HepG2 (cell line): ENCODE measurements at regions not wholly inside any gene's neighbourhood (a gene's known extent, or its start where the extent isn't known, plus 50 kb on each side); places are given as distances from the start of the nearest gene placed in this dataset.

Experiments used
- ATAC-seq: fragments of 200-7000 bp; cut with Tn5 transposase; 3 replicates; pipeline ENCODE4 v1.9.1; 2020; ENCODE audit warnings: mild to moderate bottlenecking, moderate library complexity
- BruUV-seq: library from RNA; stranded (reverse); fragments of 400-500 nt; replicated peaks from 2 replicates; lab custom pipeline; 2021; lab: Mats Ljungman, UMichigan
- CTCF ChIA-PET: fragments of 300-600 bp; formaldehyde crosslinking; extraction: SDS; loops from one replicate; lab custom pipeline; 2021; ENCODE audit warnings: low total read pairs, inconsistent platforms, low intra/inter-chr PET ratio; lab: Yijun Ruan, JAX
- POLR2A ChIA-PET: fragments of 350-600 bp; sonication (Branson Sonifier 250); formaldehyde crosslinking; loops from one replicate; lab custom pipeline; 2020; ENCODE audit warnings: antibody characterized with exemption, inconsistent platforms; lab: Yijun Ruan, JAX
- DNase-seq: peaks from one replicate; pipeline ENCODE4 v3.0.0-alpha.2; 2015; ENCODE audit warnings: low spot score
- FAIRE-seq: peaks from 3 replicates; lab custom pipeline; 2011; peaks lifted over from hg19 to GRCh38; lab: Jason Lieb, UNC
- H2AFZ ChIP-seq: one replicate; pipeline ENCODE4 v1.6.1; 2011; ENCODE audit warnings: low read length, inconsistent platforms
- H3K27ac ChIP-seq: fragments of 300-600 bp; 3 replicates; pipeline ENCODE4 v1.8.0; 2011; ENCODE audit warnings: mixed run types, mild to moderate bottlenecking, mixed read lengths, low read length, inconsistent platforms; ENCODE audit not compliant: insufficient read depth; ENCODE audit errors: extremely low read length
- H3K27me3 ChIP-seq, 2 experiments: fragments of 200-600 bp in 1 of 2; 2 replicates in 1 of 2; 3 replicates in 1 of 2; pipeline versions ENCODE4 v1.6.0 to v1.8.0; 2011; ENCODE audit warnings: low read length in 2 of 2, mild to moderate bottlenecking in 2 of 2, moderate library complexity in 2 of 2, inconsistent platforms in 1 of 2; ENCODE audit not compliant: insufficient read depth in 2 of 2, control insufficient read depth in 1 of 2
- H3K36me3 ChIP-seq, 2 experiments: fragments of 200-600 bp in 1 of 2; replicated peaks in 1 of 2; 2 replicates in 1 of 2; 3 replicates in 1 of 2; pipeline versions ENCODE4 v1.5.1 to v1.8.0; 2011; ENCODE audit warnings: low read length in 2 of 2, inconsistent platforms in 1 of 2; ENCODE audit not compliant: insufficient read depth in 2 of 2, control insufficient read depth in 1 of 2
- H3K4me1 ChIP-seq: 2 replicates; pipeline ENCODE4 v1.5.1; 2012; ENCODE audit warnings: low read length, inconsistent platforms; ENCODE audit not compliant: insufficient read depth
- H3K4me2 ChIP-seq: 2 replicates; pipeline ENCODE4 v1.6.0; 2011; ENCODE audit warnings: low read depth, low read length, inconsistent platforms
- H3K4me3 ChIP-seq, 3 experiments: fragments of 200-600 bp in 1 of 3; sonication (generic), shearing (Covaris generic) in 1 of 3; replicated peaks in 1 of 3; 2 replicates each; pipeline ENCODE4 v1.5.1; 2011 to 2016; ENCODE audit warnings: low read length in 3 of 3, inconsistent platforms in 2 of 3, low read depth in 2 of 3, mild to moderate bottlenecking in 2 of 3, control low read depth in 1 of 3, mixed read lengths in 1 of 3; ENCODE audit not compliant: insufficient read depth in 1 of 3
- H3K79me2 ChIP-seq: one replicate; pipeline ENCODE4 v1.6.1; 2011; ENCODE audit warnings: low read length, inconsistent platforms; ENCODE audit not compliant: insufficient read depth
- H3K9ac ChIP-seq: 2 replicates; pipeline ENCODE4 v1.6.0; 2011; ENCODE audit warnings: mild to moderate bottlenecking, low read depth, low read length, inconsistent platforms; ENCODE audit not compliant: insufficient read depth
- H3K9me3 ChIP-seq: 2 replicates; pipeline ENCODE4 v1.5.1; 2012; ENCODE audit warnings: mild to moderate bottlenecking, low read length
- H4K20me1 ChIP-seq: 2 replicates; pipeline ENCODE4 v1.6.0; 2011; ENCODE audit warnings: inconsistent platforms, mild to moderate bottlenecking, low read length, moderate library complexity; ENCODE audit not compliant: insufficient read depth
- BRF2 ChIP-seq: sonication (generic); formaldehyde crosslinking; IDR thresholded peaks from 2 replicates; pipeline ENCODE4 v1.8.1; 2022; ENCODE audit warnings: mild to moderate bottlenecking, missing genetic modification reagents
- CAMTA2 ChIP-seq: sonication (generic); formaldehyde crosslinking; IDR thresholded peaks from 2 replicates; pipeline ENCODE4 v1.4.0; 2020; ENCODE audit warnings: mild to moderate bottlenecking, missing genetic modification reagents, borderline replicate concordance
- FOXM1 ChIP-seq: sonication (generic); formaldehyde crosslinking; IDR thresholded peaks from 2 replicates; pipeline ENCODE4 v1.5.0; 2020; ENCODE audit warnings: missing genetic modification reagents
- HES4 ChIP-seq: sonication (generic); formaldehyde crosslinking; IDR thresholded peaks from 2 replicates; pipeline ENCODE4 v1.9.0; 2021; ENCODE audit warnings: mild to moderate bottlenecking, missing genetic modification reagents, borderline replicate concordance
- HNRNPL ChIP-seq: fragments of 200-400 bp; formaldehyde crosslinking; IDR thresholded peaks from 2 replicates; pipeline ENCODE4 v1.6.1; 2017; ENCODE audit warnings: mild to moderate bottlenecking, low read depth, low read length
- HOXA3 ChIP-seq: sonication (generic); formaldehyde crosslinking; IDR thresholded peaks from 2 replicates; pipeline ENCODE4 v1.5.0; 2020; ENCODE audit warnings: missing genetic modification reagents
- KAT8 ChIP-seq: IDR thresholded peaks from 2 replicates; pipeline ENCODE4 v1.6.1; 2016; ENCODE audit warnings: missing genetic modification reagents, missing compliant biosample characterization
- KDM5A ChIP-seq: fragments of 200-600 bp; sonication (generic); IDR thresholded peaks from 2 replicates; pipeline ENCODE4 v1.7.0; 2018; ENCODE audit warnings: antibody characterized with exemption, mild to moderate bottlenecking, low read length, borderline replicate concordance
- KMT2B ChIP-seq: IDR thresholded peaks from 2 replicates; pipeline ENCODE4 v1.6.1; 2016; ENCODE audit warnings: missing genetic modification reagents, missing compliant biosample characterization
- MATR3 ChIP-seq: sonication (generic); formaldehyde crosslinking; IDR thresholded peaks from 2 replicates; pipeline ENCODE4 v1.4.0; 2020; ENCODE audit warnings: missing genetic modification reagents
- NFKB2 ChIP-seq: sonication (generic); formaldehyde crosslinking; IDR thresholded peaks from 2 replicates; pipeline ENCODE4 v1.4.0; 2020; ENCODE audit warnings: missing genetic modification reagents, borderline replicate concordance
- PCBP2 ChIP-seq: fragments of 200-400 bp; formaldehyde crosslinking; optimal IDR thresholded peaks from 2 replicates; pipeline ENCODE3; 2018; ENCODE audit warnings: low read length, low read depth; ENCODE audit not compliant: poor library complexity, severe bottlenecking
- SALL2 ChIP-seq: sonication (generic); formaldehyde crosslinking; IDR thresholded peaks from 2 replicates; pipeline ENCODE4 v1.8.1; 2023; ENCODE audit warnings: mild to moderate bottlenecking, missing genetic modification reagents, inconsistent platforms
- SIX1 ChIP-seq: sonication (generic); formaldehyde crosslinking; IDR thresholded peaks from 2 replicates; pipeline ENCODE4 v1.4.0; 2020; ENCODE audit warnings: missing genetic modification reagents, borderline replicate concordance
- SOX6 ChIP-seq, 2 experiments: fragments of 450-650 bp in 1 of 2; sonication (generic) in 1 of 2; formaldehyde crosslinking in 1 of 2; IDR thresholded peaks; 2 replicates each; pipeline versions ENCODE4 v1.4.0 to v1.6.1; 2017 to 2020; ENCODE audit warnings: antibody characterized with exemption in 1 of 2, mild to moderate bottlenecking in 1 of 2, missing genetic modification reagents in 1 of 2
- SP2 ChIP-seq: sonication (generic); formaldehyde crosslinking; IDR thresholded peaks from 2 replicates; pipeline ENCODE4 v1.5.1; 2020; ENCODE audit warnings: mild to moderate bottlenecking, missing genetic modification reagents
- SPEN ChIP-seq: sonication (generic); formaldehyde crosslinking; IDR thresholded peaks from 2 replicates; pipeline ENCODE4 v1.5.1; 2020; ENCODE audit warnings: low read depth, mild to moderate bottlenecking, missing genetic modification reagents
- SSRP1 ChIP-seq: IDR thresholded peaks from 2 replicates; pipeline ENCODE4 v1.6.1; 2016; ENCODE audit warnings: control low read depth
- ZBTB7A ChIP-seq: sonication (generic); formaldehyde crosslinking; IDR thresholded peaks from 2 replicates; pipeline ENCODE4 v1.8.0; 2022; ENCODE audit warnings: mild to moderate bottlenecking, missing genetic modification reagents
- ZNF10 ChIP-seq: sonication (generic); formaldehyde crosslinking; IDR thresholded peaks from 2 replicates; pipeline ENCODE4 v1.4.0; 2020; ENCODE audit warnings: mild to moderate bottlenecking, low read depth, missing genetic modification reagents, borderline replicate concordance
- ZNF234 ChIP-seq: sonication (generic); formaldehyde crosslinking; conservative IDR thresholded peaks from 2 replicates; pipeline ENCODE4 v1.5.1; 2020; ENCODE audit warnings: mild to moderate bottlenecking, missing genetic modification reagents
- ZNF382 ChIP-seq: sonication (generic); formaldehyde crosslinking; IDR thresholded peaks from 2 replicates; pipeline ENCODE4 v1.5.0; 2020; ENCODE audit warnings: missing genetic modification reagents, mild to moderate bottlenecking, borderline replicate concordance
- ZNF501 ChIP-seq: sonication (generic); formaldehyde crosslinking; IDR thresholded peaks from 2 replicates; pipeline ENCODE4 v1.5.1; 2020; ENCODE audit warnings: mild to moderate bottlenecking, moderate library complexity, missing genetic modification reagents
- ZNF678 ChIP-seq: sonication (generic); formaldehyde crosslinking; IDR thresholded peaks from 2 replicates; pipeline ENCODE4 v1.4.0; 2020; ENCODE audit warnings: mild to moderate bottlenecking, missing genetic modification reagents
- ZNF737 ChIP-seq: sonication (generic); formaldehyde crosslinking; IDR thresholded peaks from 2 replicates; pipeline ENCODE4 v1.5.0; 2020; ENCODE audit warnings: missing genetic modification reagents, mild to moderate bottlenecking, borderline replicate concordance
- ZNF775 ChIP-seq: sonication (generic); formaldehyde crosslinking; IDR thresholded peaks from 2 replicates; pipeline ENCODE4 v1.4.0; 2020; ENCODE audit warnings: missing genetic modification reagents, mild to moderate bottlenecking, moderate library complexity, borderline replicate concordance
- WGBS: methylation state at CpG from one replicate; pipeline ENCODE4 v1.1.6; 2017; ENCODE audit warnings: low lambda C conversion rate; 5-methylcytosine and 5-hydroxymethylcytosine counted together
- in situ Hi-C: cut with HindIII; loops from 2 replicates; pipeline ENCODE4 v1.10.0; 2017; ENCODE audit warnings: low pct_unique_long_range_greater_than_20kb; ENCODE audit not compliant: extremely low pct_ligation_motif_present
- intact Hi-C: fragments of 100-400 bp; cut with micrococcal nuclease; formaldehyde crosslinking; loops from one replicate; pipeline ENCODE4 v1.10.0; 2022; ENCODE audit not compliant: unreplicated experiment

DNA sequence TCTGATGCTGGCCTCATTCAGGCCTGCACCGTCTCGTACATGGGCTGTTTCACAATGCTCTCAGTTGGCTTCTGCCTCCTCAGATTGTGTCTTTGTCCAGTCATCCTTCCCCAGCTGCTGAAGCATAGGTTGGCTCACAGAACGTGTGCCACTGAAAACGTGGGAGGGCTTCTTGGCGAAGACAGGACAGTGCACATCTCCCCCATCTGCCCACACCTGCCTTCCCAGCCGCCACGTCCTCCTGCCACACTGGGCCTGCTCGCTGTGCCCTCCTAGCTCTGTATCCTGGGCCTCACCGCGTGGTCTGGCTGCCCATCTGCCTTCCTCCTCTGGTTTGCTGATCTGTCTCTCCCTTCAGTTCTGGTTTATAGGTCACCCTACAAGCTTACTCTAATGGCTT is 230.0 kb upstream of the TOPAZ1 start (continued):
- TF ChIP-seq PCBP2 (no peak), KAT8 (CRISPR knock-in tag) (no peak), SSRP1 (CRISPR knock-in tag) (no peak), KMT2B (CRISPR knock-in tag) (no peak), HOXA3 (CRISPR knock-in tag) (no peak), ZBTB7A (CRISPR knock-in tag) (no peak), NFKB2 (no peak), HES4 (no peak)

- Histone ChIP-seq H2AFZ (no peak overlapping the region), H3K4me2 (no peak overlapping the region), H3K9me3 (no peaks in the 10 kb centered on the region), H3K9ac (no peak overlapping the region), H3K27me3 (peaks cover 3 to 20% of the 10 kb centered on the region in 2 experiments; a peak in 3 of 5 replicates), H3K4me1 (no peaks in the 10 kb centered on the region), H3K27ac (no peak overlapping the region), H3K36me3 (no peaks in the 10 kb centered on the region), H3K79me2 (no peaks in the 10 kb centered on the region), H3K4me3 (no peak overlapping the region), H4K20me1 (no peaks in the 10 kb centered on the region)
- FAIRE-seq (no peak), ATAC-seq (no peak), DNase-seq (no peak)
- POLR2A ChIA-PET, result no interaction called here
- intact Hi-C loops, result no loop called here
- no TSS peak for BruUV-seq
- TF ChIP-seq MATR3 (no peak), ZNF737 (CRISPR knock-in tag) (no peak), SPEN (CRISPR knock-in tag) (no peak), HNRNPL (no peak), SIX1 (CRISPR knock-in tag) (no peak), ZNF234 (no peak), SOX6 (IDR thresholded peaks at IDR 0.05) (no peak), SOX6 (CRISPR knock-in tag; IDR thresholded peaks at IDR 0.05) (no peak), ZNF10 (CRISPR knock-in tag) (no peak), KDM5A (no peak), SALL2 (no peak), FOXM1 (CRISPR knock-in tag) (no peak), ZNF501 (no peak), ZNF678 (no peak), ZNF382 (CRISPR knock-in tag) (no peak), CAMTA2 (no peak), SP2 (CRISPR knock-in tag) (no peak), ZNF775 (no peak), BRF2 (CRISPR knock-in tag) (no peak)
- CTCF ChIA-PET, result no interaction called here
- in situ Hi-C loops, result no loop called here
- 44% methylated on average over 13 of the region's 13 CpGs for WGBS
Measured at GRCh38 chr3:44012160-44012899, 229.4 kb upstream of the TOPAZ1 start.
